Vagina (tissue), 2 donors: ENCODE measurements at regions not wholly inside any gene's neighbourhood (a gene's known extent, or its start where the extent isn't known, plus 50 kb on each side); places are given as distances from the start of the nearest gene placed in this dataset.

Source experiments
- DNase-seq, 2 donors: peaks; one replicate each; pipeline ENCODE4 v3.0.0-alpha.2; 2017; ENCODE audit errors: extremely low spot score in 2 of 2
- H3K27ac ChIP-seq: fragments of 200-600 bp; sonication (generic); one replicate; pipeline ENCODE4 v1.5.1; 2019
- H3K27me3 ChIP-seq: fragments of 200-600 bp; sonication (generic); one replicate; pipeline ENCODE4 v1.5.1; 2019
- H3K36me3 ChIP-seq, 2 donors: fragments of 200-600 bp; sonication (generic); one replicate each; pipeline ENCODE4 v1.5.1; 2017 to 2019
- H3K4me1 ChIP-seq: fragments of 200-600 bp; sonication (generic); one replicate; pipeline ENCODE4 v1.5.1; 2019
- H3K4me3 ChIP-seq, 2 donors: fragments of 200-600 bp; sonication (generic); 1 replicate in 1 of 2; 2 replicates in 1 of 2; pipeline ENCODE4 v1.5.1; 2016 to 2019
- H3K9me3 ChIP-seq: fragments of 200-600 bp; sonication (generic); one replicate; pipeline ENCODE4 v1.5.1; 2019
- POLR2A ChIP-seq, 2 donors: fragments of 450-650 bp; IDR thresholded peaks; one replicate each; pipeline ENCODE4 v1.6.1; 2017; ENCODE audit warnings: antibody characterized with exemption in 2 of 2, mild to moderate bottlenecking in 2 of 2, moderate library complexity in 2 of 2
- POLR2AphosphoS5 ChIP-seq, 2 donors: sonication (generic); formaldehyde crosslinking; IDR thresholded peaks; one replicate each; pipeline ENCODE4 v1.9.0; 2017; ENCODE audit warnings: antibody characterized with exemption in 2 of 2, mild to moderate bottlenecking in 2 of 2, low read depth in 1 of 2; ENCODE audit not compliant: insufficient read depth in 1 of 2
- intact Hi-C: fragments of 100-400 bp; cut with DNase I; formaldehyde crosslinking; loops from one replicate; pipeline ENCODE4 v1.15.1; 2023
- TF ChIP-seq, protein P1 (sequence below), 3 experiments: fragments of 450-650 bp in 2 of 3; fragments of 200-600 bp in 1 of 3; sonication (generic) in 1 of 3; IDR thresholded peaks; one replicate each; pipeline ENCODE4 v1.5.1; 2017 to 2019; ENCODE audit warnings: antibody characterized with exemption in 3 of 3, mild to moderate bottlenecking in 2 of 3, moderate library complexity in 2 of 3

DNA sequence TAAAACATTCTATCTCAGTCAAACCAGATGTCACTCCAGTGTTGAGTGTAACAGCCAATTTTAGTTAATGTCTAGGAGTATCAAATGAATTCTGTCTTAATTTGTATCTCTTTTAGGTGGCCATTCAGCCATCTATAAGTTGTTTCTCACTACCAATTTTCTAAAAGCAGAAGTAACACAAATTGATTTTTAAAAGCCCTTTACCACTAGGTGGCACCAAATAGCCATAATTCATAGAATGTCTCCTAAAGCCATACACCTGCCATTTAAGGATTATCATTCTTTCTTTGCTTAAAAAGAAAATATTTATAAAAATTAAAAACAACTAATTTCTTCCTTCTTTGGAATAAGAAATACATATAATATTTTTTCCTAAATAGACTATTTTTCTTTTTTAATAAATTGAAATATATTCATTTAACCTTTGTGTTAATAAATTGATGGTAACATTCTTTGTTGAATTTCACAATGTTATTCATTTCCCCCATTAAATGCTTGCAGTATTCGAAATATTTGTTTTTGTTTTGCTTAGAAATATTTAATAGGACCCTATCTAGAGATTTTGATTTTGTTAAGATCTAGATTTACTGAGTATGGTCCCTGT, 107.8 kb upstream of the PPP1R3A start:
- Histone ChIP-seq H3K9me3 (no peaks in the 10 kb centered on the region), H3K36me3 (no peaks in the 10 kb centered on the region), H3K4me1 (no peaks in the 10 kb centered on the region), H3K27ac (no peak overlapping the region), H3K27me3 (no peaks in the 10 kb centered on the region), H3K4me3 (no peak overlapping the region)
- DNase-seq = no peak
- no peak for TF ChIP-seq POLR2A (IDR thresholded peaks at IDR 0.05)
- TF ChIP-seq, protein P1, sequence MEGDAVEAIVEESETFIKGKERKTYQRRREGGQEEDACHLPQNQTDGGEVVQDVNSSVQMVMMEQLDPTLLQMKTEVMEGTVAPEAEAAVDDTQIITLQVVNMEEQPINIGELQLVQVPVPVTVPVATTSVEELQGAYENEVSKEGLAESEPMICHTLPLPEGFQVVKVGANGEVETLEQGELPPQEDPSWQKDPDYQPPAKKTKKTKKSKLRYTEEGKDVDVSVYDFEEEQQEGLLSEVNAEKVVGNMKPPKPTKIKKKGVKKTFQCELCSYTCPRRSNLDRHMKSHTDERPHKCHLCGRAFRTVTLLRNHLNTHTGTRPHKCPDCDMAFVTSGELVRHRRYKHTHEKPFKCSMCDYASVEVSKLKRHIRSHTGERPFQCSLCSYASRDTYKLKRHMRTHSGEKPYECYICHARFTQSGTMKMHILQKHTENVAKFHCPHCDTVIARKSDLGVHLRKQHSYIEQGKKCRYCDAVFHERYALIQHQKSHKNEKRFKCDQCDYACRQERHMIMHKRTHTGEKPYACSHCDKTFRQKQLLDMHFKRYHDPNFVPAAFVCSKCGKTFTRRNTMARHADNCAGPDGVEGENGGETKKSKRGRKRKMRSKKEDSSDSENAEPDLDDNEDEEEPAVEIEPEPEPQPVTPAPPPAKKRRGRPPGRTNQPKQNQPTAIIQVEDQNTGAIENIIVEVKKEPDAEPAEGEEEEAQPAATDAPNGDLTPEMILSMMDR (IDR thresholded peaks at IDR 0.05) = peak in 2 of 3 experiments; percentile 47 to 62
- intact Hi-C loops = no loop called here

DNA sequence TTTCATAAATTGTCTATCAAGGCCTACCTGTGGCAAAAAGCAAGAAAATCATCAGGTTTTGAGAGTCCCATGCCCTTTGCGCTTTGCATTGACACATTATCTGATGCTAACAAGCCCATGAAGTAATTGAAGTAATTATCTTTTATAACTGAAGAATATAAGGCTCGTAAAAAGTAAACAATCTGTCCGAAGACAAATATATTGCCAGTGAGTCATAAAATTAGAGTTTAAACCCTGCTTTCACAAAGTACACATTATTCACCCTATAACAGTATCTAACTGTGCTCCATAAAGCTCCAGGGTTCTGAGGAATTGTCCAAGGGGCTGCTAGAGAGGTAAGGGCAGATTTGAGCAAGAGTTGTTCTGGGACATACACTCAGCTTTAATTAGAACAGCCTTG, 102.3 kb upstream of the PPP1R3A start:
- intact Hi-C loops = no loop called here
- H3K36me3 ChIP-seq = no peaks in the 10 kb centered on the region
- no peak overlapping the region for H3K27ac ChIP-seq
- no peaks in the 10 kb centered on the region for H3K4me1 ChIP-seq
- no peaks in the 10 kb centered on the region for H3K27me3 ChIP-seq
- TF ChIP-seq POLR2AphosphoS5 (IDR thresholded peaks at IDR 0.05; ENCODE audit: insufficient read depth in 1 of 2, low read depth in 1 of 2) = no peak
- TF ChIP-seq, protein P1 (IDR thresholded peaks at IDR 0.05) = no peak
- TF ChIP-seq POLR2A (IDR thresholded peaks at IDR 0.05) = no peak
- H3K9me3 ChIP-seq = no peaks in the 10 kb centered on the region
- DNase-seq = no peak
- H3K4me3 ChIP-seq = no peak overlapping the region

DNA sequence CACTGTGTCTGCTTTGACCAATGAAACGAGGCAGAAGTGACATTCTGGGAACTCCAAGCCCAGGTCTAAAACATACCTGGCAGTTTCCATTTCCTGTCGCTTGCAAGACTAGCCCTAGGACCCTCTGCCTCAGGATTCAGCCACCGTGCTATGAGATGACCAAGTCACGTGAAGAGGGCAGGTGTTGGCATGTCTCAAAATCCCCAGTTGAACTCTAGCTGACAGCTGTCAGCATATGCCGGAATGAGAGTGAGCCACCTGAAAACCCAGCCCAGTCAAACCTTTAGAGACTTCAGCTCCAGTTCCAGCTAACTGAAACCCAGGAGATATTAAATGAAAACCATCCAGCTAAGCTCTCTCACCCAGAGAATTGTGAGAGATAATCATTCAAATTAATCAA, 89.9 kb upstream of the PPP1R3A start:
- DNase-seq = no peak
- Histone ChIP-seq H3K4me3 (no peak overlapping the region), H3K9me3 (no peaks in the 10 kb centered on the region), H3K36me3 (no peaks in the 10 kb centered on the region), H3K27me3 (no peaks in the 10 kb centered on the region), H3K4me1 (no peaks in the 10 kb centered on the region), H3K27ac (no peak overlapping the region)
- TF ChIP-seq, protein P1 (IDR thresholded peaks at IDR 0.05) = no peak
- no peak for TF ChIP-seq POLR2A (IDR thresholded peaks at IDR 0.05)
- no peak for TF ChIP-seq POLR2AphosphoS5 (IDR thresholded peaks at IDR 0.05; ENCODE audit: insufficient read depth in 1 of 2, low read depth in 1 of 2)
- intact Hi-C loops = no loop called here

DNA sequence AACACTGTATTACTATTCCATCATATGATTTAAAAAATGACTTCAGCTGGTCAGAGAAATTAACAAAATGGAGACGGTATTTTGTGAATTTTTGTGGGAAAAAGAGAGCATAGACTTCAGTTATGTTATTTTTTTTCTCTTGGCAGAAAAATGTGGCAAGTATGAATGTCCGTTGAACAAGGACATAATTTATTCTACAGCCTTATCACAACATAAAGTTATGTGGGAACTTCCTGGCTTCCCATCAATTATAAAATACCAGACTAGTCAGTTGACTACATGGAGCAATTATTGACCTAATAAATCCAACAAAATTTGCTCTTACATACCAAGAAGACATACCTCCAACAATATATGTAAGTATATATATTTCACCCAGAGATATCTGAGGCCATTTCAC, 88.6 kb upstream of the PPP1R3A start:
- TF ChIP-seq POLR2A (IDR thresholded peaks at IDR 0.05) = no peak
- TF ChIP-seq, protein P1 (IDR thresholded peaks at IDR 0.05) = no peak
- no peak for TF ChIP-seq POLR2AphosphoS5 (IDR thresholded peaks at IDR 0.05; ENCODE audit: insufficient read depth in 1 of 2, low read depth in 1 of 2)
- H3K9me3 ChIP-seq = no peaks in the 10 kb centered on the region
- no peak for DNase-seq
- no peaks in the 10 kb centered on the region for H3K4me1 ChIP-seq
- no peaks in the 10 kb centered on the region for H3K27me3 ChIP-seq
- no peak overlapping the region for H3K4me3 ChIP-seq
- H3K27ac ChIP-seq = no peak overlapping the region
- intact Hi-C loops = no loop called here
- H3K36me3 ChIP-seq = no peaks in the 10 kb centered on the region

DNA sequence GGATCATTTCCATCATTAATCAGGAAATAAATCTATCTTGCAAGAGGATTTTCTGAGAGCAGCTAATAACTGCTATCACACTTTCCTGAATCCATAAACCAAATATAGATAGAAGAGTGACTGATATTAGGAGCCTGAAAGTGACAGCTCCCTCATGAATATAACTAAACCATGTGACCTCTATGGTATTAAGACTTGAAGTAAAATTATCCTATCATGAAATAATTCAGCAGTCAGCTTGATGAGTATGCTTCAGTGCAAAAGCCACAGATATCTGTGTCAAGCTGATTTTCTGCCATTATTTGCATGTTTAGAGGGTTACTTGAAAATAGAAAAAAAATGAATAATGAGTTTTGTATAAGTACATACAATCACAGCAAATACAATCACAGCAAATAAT, 80.1 kb upstream of the PPP1R3A start:
- TF ChIP-seq POLR2AphosphoS5 (IDR thresholded peaks at IDR 0.05; ENCODE audit: insufficient read depth in 1 of 2, low read depth in 1 of 2) (no peak), POLR2A (IDR thresholded peaks at IDR 0.05) (no peak)
- TF ChIP-seq, protein P1 (IDR thresholded peaks at IDR 0.05) = no peak
- Histone ChIP-seq H3K4me1 (no peaks in the 10 kb centered on the region), H3K27ac (no peak overlapping the region), H3K9me3 (no peaks in the 10 kb centered on the region), H3K4me3 (no peak overlapping the region), H3K36me3 (no peaks in the 10 kb centered on the region), H3K27me3 (no peaks in the 10 kb centered on the region)
- intact Hi-C loops = no loop called here
- DNase-seq = no peak
